Fibroblast of lung (primary cell): ENCODE measurements at regions not wholly inside any gene's neighbourhood (a gene's known extent, or its start where the extent isn't known, plus 50 kb on each side); places are given as distances from the start of the nearest gene placed in this dataset.

Experiments used
- DNase-seq, 2 donors: peaks; one replicate each; pipeline versions ENCODE4 v3.0.0 to v3.0.0-alpha.2; 2010; ENCODE audit warnings: low read depth in 2 of 2
- H2AFZ ChIP-seq: 2 replicates; pipeline ENCODE4 v1.5.1; 2012; ENCODE audit warnings: low read length, control low read depth, inconsistent platforms
- H3K27ac ChIP-seq: 2 replicates; pipeline ENCODE4 v1.5.1; 2011; ENCODE audit warnings: low read length, control low read depth; ENCODE audit not compliant: insufficient read depth
- H3K27me3 ChIP-seq: 2 replicates; pipeline ENCODE4 v1.5.1; 2011; ENCODE audit warnings: mild to moderate bottlenecking, low read length; ENCODE audit not compliant: control insufficient read depth, insufficient read depth
- H3K36me3 ChIP-seq: 2 replicates; pipeline ENCODE4 v1.5.1; 2011; ENCODE audit warnings: low read length; ENCODE audit not compliant: control insufficient read depth, insufficient read depth
- H3K4me1 ChIP-seq: 2 replicates; pipeline ENCODE4 v1.5.1; 2011; ENCODE audit warnings: low read length; ENCODE audit not compliant: control insufficient read depth, insufficient read depth; ENCODE audit errors: extremely low read depth
- H3K4me2 ChIP-seq: 2 replicates; pipeline ENCODE4 v1.5.1; 2011; ENCODE audit warnings: low read length, control low read depth; ENCODE audit not compliant: insufficient read depth; ENCODE audit errors: extremely low read depth
- H3K4me3 ChIP-seq, 4 experiments: fragments of 200-600 bp in 1 of 4; sonication (generic) in 1 of 4; replicated peaks in 1 of 4; 2 replicates each; pipeline ENCODE4 v1.5.1; 2011 to 2016; ENCODE audit warnings: low read length in 4 of 4, low read depth in 3 of 4, mild to moderate bottlenecking in 3 of 4, control low read depth in 2 of 4, inconsistent platforms in 1 of 4, mixed read lengths in 1 of 4; ENCODE audit not compliant: insufficient read depth in 1 of 4; ENCODE audit errors: control extremely low read depth in 1 of 4
- H3K79me2 ChIP-seq: 2 replicates; pipeline ENCODE4 v1.5.1; 2012; ENCODE audit warnings: mild to moderate bottlenecking, low read length, inconsistent platforms; ENCODE audit not compliant: control insufficient read depth, insufficient read depth
- H3K9ac ChIP-seq: 2 replicates; pipeline ENCODE4 v1.5.1; 2011; ENCODE audit warnings: mild to moderate bottlenecking, low read length, control low read depth; ENCODE audit not compliant: insufficient read depth
- H3K9me3 ChIP-seq: 2 replicates; pipeline ENCODE4 v1.5.1; 2012; ENCODE audit warnings: low read depth, low read length; ENCODE audit not compliant: control insufficient read depth, insufficient read depth
- H4K20me1 ChIP-seq: 2 replicates; pipeline ENCODE4 v1.5.1; 2011; ENCODE audit warnings: low read length; ENCODE audit not compliant: control insufficient read depth, insufficient read depth; ENCODE audit errors: extremely low read depth
- EZH2 ChIP-seq: IDR thresholded peaks from 2 replicates; pipeline ENCODE4 v1.5.1; 2012; ENCODE audit warnings: low read length, control low read depth, mild to moderate bottlenecking; ENCODE audit errors: missing control alignments
- TF ChIP-seq, protein P1 (sequence below), 2 donors: IDR thresholded peaks in 1 of 2; conservative IDR thresholded peaks in 1 of 2; 1 replicate in 1 of 2; 2 replicates in 1 of 2; pipeline ENCODE4 v1.5.1; 2011 to 2012; ENCODE audit warnings: low read length in 2 of 2, control low read depth in 1 of 2, inconsistent platforms in 1 of 2, low read depth in 1 of 2, mild to moderate bottlenecking in 1 of 2

DNA sequence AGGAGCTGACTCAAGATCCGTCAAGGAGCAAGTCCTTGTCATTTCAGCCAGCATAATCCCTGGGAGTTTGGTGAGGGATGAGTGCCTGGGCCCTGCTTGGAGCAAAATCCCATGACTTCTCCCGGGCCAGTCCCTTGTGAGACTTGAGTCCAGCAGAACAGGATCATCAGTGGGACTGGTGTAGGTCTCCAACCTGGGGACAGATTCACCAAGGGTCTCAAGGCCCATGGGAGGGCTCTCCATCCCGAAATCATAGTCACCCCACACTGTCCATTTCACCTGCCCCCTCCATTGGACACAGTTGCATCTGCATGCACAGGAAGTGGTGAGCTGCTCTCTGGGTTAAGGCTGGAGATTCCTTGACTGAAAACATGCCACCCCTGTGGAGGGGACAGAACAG, 178.2 kb downstream of the FOXD2 start:
- Histone ChIP-seq H3K4me1 (no peaks in the 10 kb centered on the region), H2AFZ (no peak overlapping the region), H3K4me2 (no peak overlapping the region), H3K36me3 (no peaks in the 10 kb centered on the region), H4K20me1 (no peaks in the 10 kb centered on the region), H3K27me3 (no peaks in the 10 kb centered on the region), H3K9ac (no peak overlapping the region), H3K27ac (no peak overlapping the region), H3K9me3 (no peaks in the 10 kb centered on the region), H3K4me3 (no peak overlapping the region), H3K79me2 (no peaks in the 10 kb centered on the region)
- DNase-seq: no peak
- no peak for TF ChIP-seq EZH2
- TF ChIP-seq, protein P1, sequence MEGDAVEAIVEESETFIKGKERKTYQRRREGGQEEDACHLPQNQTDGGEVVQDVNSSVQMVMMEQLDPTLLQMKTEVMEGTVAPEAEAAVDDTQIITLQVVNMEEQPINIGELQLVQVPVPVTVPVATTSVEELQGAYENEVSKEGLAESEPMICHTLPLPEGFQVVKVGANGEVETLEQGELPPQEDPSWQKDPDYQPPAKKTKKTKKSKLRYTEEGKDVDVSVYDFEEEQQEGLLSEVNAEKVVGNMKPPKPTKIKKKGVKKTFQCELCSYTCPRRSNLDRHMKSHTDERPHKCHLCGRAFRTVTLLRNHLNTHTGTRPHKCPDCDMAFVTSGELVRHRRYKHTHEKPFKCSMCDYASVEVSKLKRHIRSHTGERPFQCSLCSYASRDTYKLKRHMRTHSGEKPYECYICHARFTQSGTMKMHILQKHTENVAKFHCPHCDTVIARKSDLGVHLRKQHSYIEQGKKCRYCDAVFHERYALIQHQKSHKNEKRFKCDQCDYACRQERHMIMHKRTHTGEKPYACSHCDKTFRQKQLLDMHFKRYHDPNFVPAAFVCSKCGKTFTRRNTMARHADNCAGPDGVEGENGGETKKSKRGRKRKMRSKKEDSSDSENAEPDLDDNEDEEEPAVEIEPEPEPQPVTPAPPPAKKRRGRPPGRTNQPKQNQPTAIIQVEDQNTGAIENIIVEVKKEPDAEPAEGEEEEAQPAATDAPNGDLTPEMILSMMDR (conservative IDR thresholded peaks at IDR 0.05 in 1 of 2, IDR thresholded peaks at IDR 0.05 in 1 of 2; ENCODE audit: low read depth in 1 of 2, low read length in 2 of 2): no peak

DNA sequence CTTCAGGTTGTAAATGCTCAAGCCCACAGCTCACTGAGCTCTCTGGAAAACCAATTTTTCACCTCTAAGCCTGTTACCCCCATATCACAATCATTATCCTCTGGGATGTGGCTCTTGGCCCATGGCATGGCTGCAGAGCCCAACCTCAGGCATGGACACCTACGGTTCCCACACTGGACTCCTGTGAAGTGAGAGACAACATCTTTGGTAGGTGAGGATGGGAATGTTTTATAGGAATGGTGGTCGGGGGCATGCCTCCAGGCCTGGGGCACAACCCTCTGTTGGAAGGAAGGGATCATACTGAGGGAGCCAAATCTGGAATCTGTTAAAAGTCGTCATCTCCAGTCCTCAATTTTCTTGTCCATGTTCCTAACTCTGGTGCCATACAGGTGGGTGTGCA, 179.1 kb downstream of the FOXD2 start:
- no peaks in the 10 kb centered on the region for H3K27me3 ChIP-seq
- H3K4me1 ChIP-seq: no peaks in the 10 kb centered on the region
- H3K4me2 ChIP-seq: no peak overlapping the region
- H3K79me2 ChIP-seq: no peaks in the 10 kb centered on the region
- no peak overlapping the region for H2AFZ ChIP-seq
- no peaks in the 10 kb centered on the region for H3K36me3 ChIP-seq
- H3K4me3 ChIP-seq: no peak overlapping the region
- no peak overlapping the region for H3K9ac ChIP-seq
- no peaks in the 10 kb centered on the region for H4K20me1 ChIP-seq
- TF ChIP-seq EZH2: no peak
- TF ChIP-seq, protein P1 (conservative IDR thresholded peaks at IDR 0.05 in 1 of 2, IDR thresholded peaks at IDR 0.05 in 1 of 2; ENCODE audit: low read depth in 1 of 2, low read length in 2 of 2): no peak
- no peak for DNase-seq
- no peak overlapping the region for H3K27ac ChIP-seq
- H3K9me3 ChIP-seq: no peaks in the 10 kb centered on the region

DNA sequence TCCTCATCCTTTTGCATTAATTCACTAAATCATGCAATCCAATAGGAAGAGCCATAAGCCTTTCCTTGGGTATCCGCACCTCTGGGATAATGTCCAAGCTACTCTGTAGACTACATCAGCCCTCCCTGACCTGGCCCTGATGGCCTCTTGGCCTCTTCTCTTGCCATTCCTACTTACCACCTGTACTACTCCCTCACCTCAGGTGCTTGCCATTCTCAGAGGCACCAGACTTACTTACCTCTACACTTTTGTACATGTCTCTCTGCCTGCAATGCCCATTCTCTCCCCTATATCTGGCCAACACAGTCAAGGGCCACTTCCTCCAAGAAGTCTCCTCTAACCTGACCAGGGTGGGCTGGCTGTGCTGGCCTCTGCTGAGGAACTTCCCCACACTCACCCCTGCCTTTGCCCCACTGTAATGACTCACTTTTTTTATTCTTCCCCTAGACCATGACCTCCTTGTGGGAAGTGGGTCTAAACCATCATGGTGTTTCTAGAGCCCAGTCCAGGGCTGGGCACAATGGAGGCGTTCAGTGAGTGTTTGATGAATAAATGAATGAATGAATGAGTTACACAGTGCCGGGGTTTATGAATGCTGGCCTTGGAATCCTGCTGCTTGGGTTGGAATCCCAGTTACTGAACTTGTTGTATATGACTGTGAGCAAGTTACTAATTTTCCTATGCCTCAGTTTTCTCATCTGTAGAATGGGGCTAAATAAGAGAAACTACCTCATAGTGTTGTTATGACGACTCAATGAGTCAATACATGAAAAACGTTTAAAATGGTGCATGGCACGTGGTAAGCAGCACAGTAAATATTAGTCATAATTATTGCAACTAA, 179.8 kb downstream of the FOXD2 start:
- no peaks in the 10 kb centered on the region for H3K36me3 ChIP-seq
- no peak overlapping the region for H3K27ac ChIP-seq
- H2AFZ ChIP-seq: no peak overlapping the region
- H3K27me3 ChIP-seq: no peaks in the 10 kb centered on the region
- H3K4me3 ChIP-seq: no peak overlapping the region
- no peaks in the 10 kb centered on the region for H4K20me1 ChIP-seq
- H3K4me2 ChIP-seq: no peak overlapping the region
- no peaks in the 10 kb centered on the region for H3K9me3 ChIP-seq
- no peak overlapping the region for H3K9ac ChIP-seq
- DNase-seq: no peak
- no peaks in the 10 kb centered on the region for H3K79me2 ChIP-seq
- H3K4me1 ChIP-seq: no peaks in the 10 kb centered on the region
- TF ChIP-seq EZH2: no peak
- TF ChIP-seq, protein P1 (conservative IDR thresholded peaks at IDR 0.05 in 1 of 2, IDR thresholded peaks at IDR 0.05 in 1 of 2; ENCODE audit: low read depth in 1 of 2, low read length in 2 of 2): no peak
